HG02763 (cell line): ENCODE measurements at regions not wholly inside any gene's neighbourhood (a gene's known extent, or its start where the extent isn't known, plus 50 kb on each side); places are given as distances from the start of the nearest gene placed in this dataset.
"Not testable (repeated sequence)": the region's sequence is repeated elsewhere in the genome, so short reads cannot be mapped to it uniquely, and the experiment has no call there.

Experiments used
- ATAC-seq: cut with Tn5 transposase; IDR thresholded peaks from one replicate; pipeline ENCODE4 v1.9.1; 2021; ENCODE audit warnings: mild to moderate bottlenecking, moderate library complexity; ENCODE audit not compliant: unreplicated experiment

DNA sequence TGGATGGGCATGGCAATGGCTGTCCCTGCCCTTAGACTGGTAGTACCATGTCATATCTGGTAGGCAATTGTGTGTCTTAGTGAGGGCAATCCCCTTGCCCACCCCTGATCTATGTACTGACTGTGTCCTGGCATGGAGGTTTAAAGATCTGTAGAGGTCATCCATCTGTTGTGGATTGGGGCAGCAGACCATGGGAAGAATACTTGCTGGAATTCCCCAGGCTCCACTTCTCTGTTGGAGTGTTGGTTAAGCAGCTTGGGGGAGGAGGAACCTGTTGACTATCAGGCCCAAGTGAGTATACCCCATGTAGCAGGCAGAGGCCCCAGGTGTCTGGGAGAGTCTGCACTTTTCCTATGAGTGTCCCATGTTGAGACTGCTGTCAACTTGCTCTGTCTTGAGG, 246.7 kb upstream of the DIPK2B start:
- ATAC-seq: no peak

DNA sequence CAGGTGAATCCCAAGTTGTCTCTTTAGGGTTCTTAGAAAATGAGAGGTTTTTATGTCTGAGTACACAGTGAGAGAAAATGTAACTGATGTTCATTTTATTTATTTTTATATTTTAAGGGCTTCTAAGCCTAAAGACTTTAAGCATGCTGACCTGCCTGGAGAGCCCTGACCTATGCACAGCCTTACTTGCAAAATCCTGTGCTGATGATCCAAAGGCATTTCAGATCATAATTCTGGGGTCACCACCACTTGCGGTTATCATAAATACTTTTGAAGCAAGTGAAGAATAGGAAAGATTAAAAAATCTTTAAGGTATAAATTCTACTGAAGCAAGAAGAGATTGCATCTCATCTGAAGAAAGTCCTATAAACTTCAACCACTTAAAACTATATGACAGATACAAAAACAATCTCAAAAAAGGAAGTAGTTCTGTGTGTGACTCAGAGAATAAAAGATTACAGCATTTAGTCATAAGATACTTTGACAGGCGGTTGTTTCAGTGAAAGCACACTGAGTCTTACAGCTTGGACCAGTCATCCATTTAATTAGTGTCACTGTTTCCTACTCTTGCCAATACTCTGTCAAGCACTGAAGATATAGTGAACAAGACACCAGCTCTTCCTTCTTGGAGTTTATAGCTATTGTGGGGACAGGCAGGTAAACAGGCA, 245.2 kb upstream of the DIPK2B start:
- ATAC-seq: no peak

DNA sequence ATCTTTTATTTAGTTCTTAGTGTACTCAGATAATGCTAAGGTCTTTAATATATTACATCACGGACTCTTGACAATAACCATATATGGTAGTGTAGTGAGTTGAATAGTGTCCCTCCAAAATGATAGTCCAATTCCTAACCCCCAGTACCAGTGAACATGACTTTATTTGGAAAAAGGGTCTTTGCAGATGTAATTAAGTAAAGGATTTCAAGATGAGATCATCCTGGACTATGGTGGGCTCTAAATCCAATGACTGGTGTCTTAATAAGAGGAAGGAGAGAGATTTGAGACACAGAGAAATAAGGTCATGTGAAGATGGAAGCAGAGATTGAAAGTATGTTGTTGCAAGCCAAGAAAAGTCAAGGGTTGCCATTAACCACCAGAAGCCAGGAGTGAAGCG, 236.5 kb upstream of the DIPK2B start:
- ATAC-seq: no peak

DNA sequence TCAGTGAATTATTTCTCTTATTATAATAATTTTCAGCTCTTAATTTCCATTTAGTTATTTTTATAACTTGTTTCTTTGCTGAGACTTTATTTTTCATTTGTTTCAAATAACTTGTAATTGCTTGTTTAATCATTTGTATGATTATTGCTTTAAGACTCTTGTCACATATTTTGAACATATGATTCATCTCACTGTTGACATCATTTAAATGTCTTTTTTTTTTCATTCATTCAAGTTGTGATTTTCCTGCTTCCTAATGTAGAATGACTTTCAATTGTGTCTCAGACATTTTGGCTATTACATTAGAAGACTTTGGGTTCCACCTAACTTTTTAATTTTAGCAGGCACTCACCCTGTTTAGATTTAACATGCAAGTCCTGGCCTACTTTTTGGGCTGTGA, 234.8 kb upstream of the DIPK2B start:
- no peak for ATAC-seq

DNA sequence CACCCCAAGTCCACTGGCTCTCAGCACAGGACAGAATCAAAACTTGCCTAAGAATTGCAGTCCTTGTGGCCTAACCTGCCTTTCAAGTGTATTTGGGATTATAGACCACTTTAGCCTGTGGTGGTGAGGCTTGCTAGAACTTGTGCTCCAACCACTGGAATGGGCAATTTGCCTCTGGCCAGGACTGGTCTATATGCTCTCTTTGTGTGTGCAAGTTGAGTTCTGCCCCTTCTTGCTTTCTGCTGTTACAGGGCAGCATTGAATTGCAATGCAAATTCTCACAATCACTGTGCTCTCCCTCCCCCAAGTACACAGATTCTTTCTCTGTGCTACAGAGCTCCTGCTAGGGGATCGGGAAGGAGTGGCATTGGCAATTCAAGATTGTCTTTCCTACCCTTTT, 233.6 kb upstream of the DIPK2B start:
- ATAC-seq: no peak

DNA sequence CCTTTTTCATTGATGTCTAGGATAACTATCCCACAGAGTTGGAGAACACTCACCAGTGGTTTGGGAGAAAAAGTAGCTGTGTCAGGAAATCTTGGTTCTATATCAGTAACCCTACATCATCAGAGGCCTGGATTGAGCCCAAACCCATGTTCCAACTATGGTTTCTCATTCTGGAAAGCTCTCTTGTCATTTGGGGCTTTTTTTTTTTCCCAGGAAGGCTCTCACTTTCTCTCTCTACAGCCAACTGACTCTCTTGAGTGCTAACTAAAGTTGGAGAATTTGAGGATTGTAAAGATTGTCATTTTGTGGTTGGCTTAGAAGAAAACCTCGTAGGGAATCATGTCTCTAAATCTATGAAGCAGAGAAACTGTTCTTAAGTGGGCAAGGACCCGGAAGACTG, 228.2 kb upstream of the DIPK2B start:
- ATAC-seq: no peak

DNA sequence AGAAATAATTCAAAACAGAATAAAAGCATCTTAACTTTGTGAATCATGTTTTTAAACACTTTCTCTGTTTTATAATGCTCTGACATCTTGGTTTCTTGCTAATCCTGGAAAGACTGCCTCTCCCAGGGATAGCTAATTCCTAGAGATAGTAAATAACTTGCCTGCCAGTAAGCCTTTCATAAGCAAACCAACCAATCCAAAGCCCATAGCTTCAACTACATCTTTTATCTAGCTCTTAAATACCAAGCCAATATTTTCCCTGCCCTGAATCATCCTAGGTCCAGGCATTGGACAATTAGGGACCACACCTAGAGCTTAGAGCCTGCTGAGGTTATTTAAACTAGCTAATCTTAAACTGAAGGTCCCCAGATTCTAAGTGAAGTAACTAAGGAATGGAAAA, 223.7 kb upstream of the DIPK2B start:
- ATAC-seq: no peak

DNA sequence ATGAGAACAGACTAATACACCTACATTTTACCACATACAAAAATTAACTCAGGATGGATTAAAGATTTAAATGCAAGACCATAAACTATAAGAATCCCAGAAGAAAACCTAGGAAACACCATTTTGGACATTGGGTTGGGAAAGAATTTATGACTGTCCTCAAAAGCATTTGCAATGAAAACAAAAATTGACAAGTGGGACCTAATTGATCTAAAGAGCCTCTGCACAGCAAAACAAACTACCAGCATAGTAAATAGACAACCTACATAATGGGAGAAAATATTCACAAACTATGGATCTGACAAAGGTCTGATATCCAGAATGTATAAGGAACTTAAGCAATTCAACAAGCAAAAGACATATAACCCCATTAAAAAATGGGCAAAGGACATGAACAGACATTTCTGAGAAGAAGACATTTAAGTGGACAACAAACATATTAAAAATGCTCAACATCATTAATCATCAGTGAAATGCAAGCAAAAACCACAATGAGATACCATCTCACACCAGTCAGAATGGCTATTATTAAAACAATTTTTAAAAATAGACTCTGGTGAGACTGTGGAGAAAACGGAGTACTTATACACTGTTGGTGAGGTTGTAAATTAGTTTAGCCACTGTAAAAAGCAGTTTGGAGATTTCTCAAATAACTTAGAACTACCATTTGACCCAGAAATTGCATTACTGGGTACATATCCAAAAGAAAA, 221.7 kb upstream of the DIPK2B start:
- no peak for ATAC-seq

DNA sequence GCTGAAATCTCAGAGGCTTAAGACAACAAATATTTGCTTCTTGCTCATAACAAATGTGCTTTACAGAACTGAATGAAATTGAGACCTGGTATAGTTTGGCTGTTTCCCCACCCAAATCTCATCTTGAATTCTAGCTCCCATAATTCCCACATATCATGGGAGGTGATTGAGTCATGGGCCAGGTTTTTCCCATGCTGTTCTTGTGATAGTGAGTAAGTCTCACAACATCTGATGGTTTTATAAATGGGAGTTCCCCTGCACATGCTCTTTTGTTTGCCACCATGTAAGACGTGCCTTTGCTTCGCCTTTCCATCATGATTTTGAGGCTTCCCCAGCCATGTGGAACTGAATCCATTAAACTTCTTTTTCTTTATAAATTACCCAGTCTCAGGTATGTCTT, 221.1 kb upstream of the DIPK2B start:
- no peak for ATAC-seq

DNA sequence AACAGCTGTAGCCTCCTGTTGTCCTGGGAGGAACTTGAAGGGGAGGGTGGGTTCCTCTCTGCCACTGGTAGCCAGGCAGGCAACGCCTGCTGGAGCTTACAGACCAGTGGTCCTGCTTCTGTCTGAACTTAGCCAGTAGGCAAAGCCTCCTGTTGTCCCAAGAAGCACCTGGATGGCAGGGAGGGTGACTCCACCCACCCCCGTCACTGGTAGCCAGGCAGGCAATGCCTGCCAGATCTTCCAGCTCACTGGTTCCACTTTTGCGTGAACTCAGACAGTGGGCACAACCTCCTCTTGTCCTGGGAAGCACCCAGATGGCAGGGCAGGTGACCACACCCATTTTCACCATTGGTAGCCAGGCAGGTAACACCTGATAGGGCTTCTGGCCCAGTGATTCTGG, 203.5 kb upstream of the DIPK2B start:
- no peak for ATAC-seq

DNA sequence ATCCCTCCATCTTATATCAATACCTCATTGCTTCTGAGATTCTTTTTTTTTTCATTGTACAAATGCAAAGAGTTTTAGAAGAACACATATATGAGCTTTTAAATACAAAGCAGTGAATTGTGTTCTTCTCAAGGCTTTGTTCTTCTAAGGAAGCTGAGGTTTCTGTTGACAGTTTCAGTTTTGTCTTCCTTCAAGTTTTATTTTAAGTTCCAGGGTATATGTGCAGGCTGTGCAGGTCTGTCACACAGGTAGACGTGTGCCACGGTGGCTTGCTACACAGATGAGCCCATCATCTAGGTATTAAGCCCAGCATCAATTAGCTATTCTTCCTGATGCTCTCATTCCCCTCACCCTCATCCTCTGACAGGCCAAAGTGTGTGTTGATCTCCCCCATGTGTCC, 201.2 kb upstream of the DIPK2B start:
- ATAC-seq: no peak

DNA sequence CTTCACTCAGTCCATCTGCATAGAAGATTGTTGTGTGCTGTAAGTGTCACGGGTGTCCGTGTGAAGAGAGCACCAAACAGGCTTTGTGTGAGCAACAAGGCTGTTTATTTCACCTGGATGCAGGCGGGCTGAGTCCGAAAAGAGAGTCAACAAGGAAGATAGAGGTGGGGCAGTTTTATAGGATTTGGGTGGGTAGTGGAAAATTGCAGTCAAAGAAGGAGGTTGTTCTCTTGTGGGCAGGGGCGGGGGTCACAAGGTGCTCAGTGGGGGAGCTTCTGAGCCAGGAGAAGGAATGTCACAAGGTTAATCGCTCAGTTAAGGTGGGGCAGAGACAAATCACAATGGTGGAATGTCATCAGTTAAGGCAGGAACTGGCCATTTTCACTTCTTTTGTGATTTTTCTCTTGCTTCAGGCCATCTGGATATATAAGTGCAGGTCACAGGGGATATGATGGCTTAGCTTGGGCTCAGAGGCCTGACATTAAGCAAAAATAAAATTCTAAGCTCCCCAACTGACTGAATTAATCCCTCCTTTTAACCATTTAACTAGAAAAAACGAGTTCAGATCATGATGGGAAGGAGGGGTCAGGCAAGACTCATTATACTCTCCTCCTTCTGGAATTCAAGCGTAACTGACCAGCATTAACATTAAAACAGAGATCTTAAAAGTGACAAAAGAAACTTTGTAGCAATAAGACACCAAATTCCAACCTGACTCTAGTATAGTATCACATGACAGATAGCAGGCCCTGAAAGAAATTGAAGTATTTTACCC, 200.5 kb upstream of the DIPK2B start:
- not testable (repeated sequence) for ATAC-seq

DNA sequence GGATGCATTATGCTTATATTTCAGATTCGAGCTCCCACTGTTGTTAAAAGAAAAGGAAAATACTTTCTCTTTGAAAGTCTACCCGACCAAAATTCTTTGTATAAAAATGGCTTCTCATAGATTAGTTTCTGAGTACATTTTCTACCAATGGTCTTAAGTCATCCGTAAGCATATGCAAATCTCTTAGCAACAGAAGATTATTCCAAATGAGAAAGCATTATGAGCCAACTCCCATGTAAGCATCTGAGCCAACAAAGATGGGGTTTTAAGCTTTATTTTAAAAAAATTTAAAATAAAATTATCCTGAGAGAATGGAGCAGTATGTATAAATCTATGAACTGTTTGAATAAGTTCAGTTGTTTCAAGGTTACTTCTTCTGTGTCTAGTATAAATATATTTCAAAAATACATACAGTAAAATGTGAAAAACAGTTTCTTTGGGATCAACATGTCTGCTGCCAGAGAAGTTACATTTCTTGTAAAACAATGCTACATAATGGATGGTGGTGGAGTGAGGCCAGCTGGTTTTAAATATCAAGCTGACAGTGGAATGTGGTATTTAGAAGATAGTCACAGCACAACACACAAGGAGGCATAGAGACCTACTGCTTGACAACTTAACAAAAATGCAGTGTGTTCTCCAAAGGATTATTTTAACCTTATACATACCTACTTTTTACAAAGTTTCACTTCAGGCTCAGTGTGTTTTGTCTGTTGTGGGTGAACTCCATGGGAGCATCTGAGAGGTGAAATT, 199.5 kb upstream of the DIPK2B start:
- no peak for ATAC-seq

DNA sequence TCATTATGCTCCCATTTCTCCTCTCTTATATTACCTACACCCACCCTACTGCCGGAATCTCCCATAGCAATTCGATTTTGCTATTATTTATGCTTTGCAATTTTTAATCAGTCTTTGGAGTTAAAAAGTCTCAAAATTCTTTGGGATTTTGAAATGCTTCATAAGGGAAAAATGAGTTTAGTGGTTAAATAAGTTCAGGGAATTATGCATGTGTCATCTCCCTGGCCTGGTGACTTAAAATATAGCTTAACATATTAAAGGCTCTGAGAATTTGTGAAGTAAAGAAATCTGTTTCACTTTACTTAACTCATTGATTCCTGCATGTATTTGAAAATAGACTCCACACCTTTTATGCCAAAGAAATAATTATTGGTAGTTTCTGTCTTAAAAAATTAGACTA, 185.1 kb upstream of the DIPK2B start:
- no peak for ATAC-seq

DNA sequence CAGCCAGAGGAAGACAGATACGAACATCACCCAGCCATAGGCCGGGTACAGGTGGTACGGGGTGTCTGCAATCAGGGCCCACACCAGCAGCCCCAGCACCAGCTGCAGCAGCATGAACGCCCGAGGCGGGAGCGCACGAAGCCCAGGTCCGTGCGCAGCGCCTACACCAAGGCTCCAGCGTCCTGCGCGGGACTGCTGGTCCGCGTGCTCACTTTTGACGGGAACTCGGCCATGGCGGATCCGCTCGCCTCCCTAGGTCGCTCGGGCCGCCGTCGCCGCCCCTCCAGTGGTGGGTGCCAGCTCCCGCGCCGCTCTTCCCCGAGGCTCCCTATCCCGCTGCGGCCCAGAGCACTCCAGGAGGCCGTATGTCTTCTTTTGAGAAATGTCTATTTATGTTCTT, 181.2 kb upstream of the DIPK2B start:
- no peak for ATAC-seq

DNA sequence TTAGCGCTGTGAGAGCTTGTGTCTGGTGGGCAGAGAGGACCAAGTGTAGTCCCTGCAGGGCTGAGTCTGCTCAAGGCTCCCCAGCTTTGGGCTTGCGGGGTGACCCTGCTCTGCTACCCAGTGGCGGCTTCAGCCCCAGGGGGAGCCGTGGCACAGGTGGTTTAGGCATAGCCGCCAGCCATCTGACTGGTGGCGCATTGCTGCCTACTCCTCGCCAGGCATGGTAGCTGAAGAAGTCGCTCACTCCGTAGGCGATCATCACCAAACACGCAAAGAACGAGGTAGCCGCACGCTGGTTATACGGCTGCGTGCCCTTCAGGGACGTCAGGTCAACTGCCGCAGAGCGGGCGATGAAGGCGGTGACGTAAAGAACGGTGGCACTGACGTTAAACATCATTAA, 180.7 kb upstream of the DIPK2B start:
- ATAC-seq: no peak

DNA sequence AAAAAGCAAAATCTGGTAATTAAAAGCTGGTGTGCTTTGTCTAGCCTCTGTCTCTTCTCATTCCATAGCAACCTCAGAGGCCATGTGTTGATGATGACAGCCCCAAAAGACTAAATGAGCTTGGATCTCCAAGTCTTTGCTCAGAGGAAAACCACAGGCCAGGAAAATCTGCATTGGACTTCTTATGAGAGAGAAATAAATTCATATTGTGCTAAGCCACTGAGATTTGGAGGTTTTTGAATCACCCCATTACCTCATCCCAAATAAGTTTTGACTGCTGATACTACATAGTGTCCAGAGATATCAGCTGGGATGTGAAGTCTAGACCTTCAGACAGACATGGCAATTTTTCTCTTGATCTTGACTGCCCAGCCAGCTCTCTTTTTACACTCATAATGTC, 178.6 kb upstream of the DIPK2B start:
- no peak for ATAC-seq

DNA sequence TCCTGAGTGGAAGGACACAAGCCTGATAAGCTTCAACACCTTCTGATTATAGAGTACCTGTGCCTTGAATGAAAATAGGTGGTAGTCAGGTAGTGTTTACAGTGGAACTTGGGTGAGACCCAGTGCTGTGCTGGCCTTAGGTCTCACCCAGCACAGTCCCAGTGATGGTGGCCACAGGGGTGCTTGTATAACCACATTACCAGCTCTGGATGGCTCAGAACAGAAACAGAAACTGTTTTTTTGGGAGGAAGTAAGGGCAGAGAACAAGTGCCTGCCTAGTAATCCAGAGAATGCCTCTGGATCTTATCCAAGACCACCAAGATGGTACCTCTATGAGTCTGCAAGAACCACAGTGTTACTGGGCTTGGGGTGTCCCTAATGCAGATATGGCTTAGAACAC, 171.5 kb upstream of the DIPK2B start:
- no peak for ATAC-seq

DNA sequence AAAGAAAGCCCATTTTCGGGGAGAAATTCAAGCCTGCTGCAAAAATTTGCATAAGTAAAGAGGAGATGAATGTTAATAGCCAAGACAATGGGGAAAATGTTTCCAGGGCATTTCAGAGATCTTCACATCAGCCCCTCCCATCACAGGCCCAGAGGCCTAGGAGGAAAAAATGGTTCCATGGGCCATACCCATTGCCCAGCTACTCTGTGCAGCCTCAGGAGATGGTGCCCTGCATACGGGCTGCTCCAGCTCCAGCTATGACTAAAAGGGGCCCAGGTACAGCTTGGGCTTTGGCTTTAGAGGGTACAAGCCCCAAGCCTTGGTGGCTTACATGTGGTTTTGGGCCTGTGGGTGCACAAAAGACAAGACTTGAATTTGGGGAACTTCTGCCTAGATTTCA, 168.0 kb upstream of the DIPK2B start:
- ATAC-seq: no peak

DNA sequence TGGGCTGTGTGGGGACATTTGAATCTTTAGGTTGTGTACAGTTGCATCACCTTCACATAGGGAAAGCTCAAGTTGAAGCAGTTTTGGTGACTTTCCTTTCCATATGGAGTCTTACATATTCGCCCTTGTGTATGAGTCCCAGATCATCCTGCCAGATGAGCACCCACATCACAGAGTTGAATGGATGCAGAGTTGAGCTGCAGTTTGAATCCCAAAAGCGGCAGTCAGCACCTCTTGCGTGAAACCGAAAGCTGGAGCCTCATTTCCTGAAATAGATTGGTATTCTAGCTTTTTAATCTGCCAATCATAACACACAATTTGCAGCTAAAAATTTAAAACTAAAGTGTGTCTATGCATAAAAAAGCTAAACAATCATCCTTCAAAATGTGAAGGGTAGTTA, 162.9 kb upstream of the DIPK2B start:
- no peak for ATAC-seq

DNA sequence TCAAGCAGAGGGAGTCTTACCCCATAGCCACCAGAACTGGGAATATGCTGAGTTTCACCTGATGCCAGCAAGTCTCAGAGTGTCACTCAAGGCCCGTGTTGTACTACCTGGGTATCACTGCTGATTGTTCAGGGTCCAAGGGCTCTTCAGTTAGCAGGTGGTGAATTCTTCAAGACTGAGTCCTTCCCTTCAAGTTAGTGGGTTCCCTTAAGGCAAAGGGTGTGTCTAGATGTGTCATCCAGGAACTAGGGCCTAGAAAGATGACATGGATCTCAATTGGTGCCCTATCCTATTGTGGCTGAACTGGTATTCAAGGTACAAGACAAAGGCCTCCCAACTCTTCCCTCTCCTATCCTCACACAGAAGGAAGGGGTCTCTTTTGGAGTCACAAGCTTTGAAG, 159.9 kb upstream of the DIPK2B start:
- no peak for ATAC-seq
